Adrenal gland (tissue), 5 donors: ENCODE measurements at regions not wholly inside any gene's neighbourhood (a gene's known extent, or its start where the extent isn't known, plus 50 kb on each side); places are given as distances from the start of the nearest gene placed in this dataset.

Experiments used
- CTCF ChIP-seq, 6 experiments: fragments of 450-650 bp in 4 of 6; fragments of 200-600 bp in 2 of 6; sonication (generic) in 1 of 6; IDR thresholded peaks; 1 replicate in 5 of 6; 2 replicates in 1 of 6; pipeline versions ENCODE4 v1.5.1 to v1.8.0; 2016 to 2021; ENCODE audit warnings: antibody characterized with exemption in 6 of 6, mild to moderate bottlenecking in 2 of 6, moderate library complexity in 1 of 6
- POLR2A ChIP-seq, 2 donors: fragments of 450-650 bp; IDR thresholded peaks; one replicate each; pipeline ENCODE4 v1.6.1; 2017; ENCODE audit warnings: antibody characterized with exemption in 2 of 2, mild to moderate bottlenecking in 2 of 2, moderate library complexity in 1 of 2
- donor health status: DM: no; HTN: no; CAD: no.

- TF ChIP-seq CTCF (IDR thresholded peaks at IDR 0.05) (no peak), POLR2A (IDR thresholded peaks at IDR 0.05) (no peak)
Observed at GRCh38 chr6:164148788-164149187, 734.3 kb downstream of the QKI start.
